ACC112 (cell line): ENCODE measurements at regions not wholly inside any gene's neighbourhood (a gene's known extent, or its start where the extent isn't known, plus 50 kb on each side); places are given as distances from the start of the nearest gene placed in this dataset.
A peak's percentile ranks its signal among the peaks of the same experiment; 100 is the strongest.

Source experiments
- H2AFZ ChIP-seq: fragments of 200-600 bp; sonication (generic); one replicate; pipeline ENCODE4 v1.6.0; 2017; ENCODE audit warnings: antibody characterized with exemption, low read length; ENCODE audit not compliant: unreplicated experiment
- H3K27ac ChIP-seq: fragments of 200-600 bp; sonication (generic); 2 replicates; pipeline ENCODE4 v1.5.1; 2014; ENCODE audit warnings: low read depth, mild to moderate bottlenecking, antibody characterized with exemption, low read length, moderate library complexity
- H3K27me3 ChIP-seq: fragments of 200-600 bp; sonication (generic); 2 replicates; pipeline ENCODE4 v1.6.1; 2014; ENCODE audit warnings: mild to moderate bottlenecking, antibody characterized with exemption, low read length, moderate library complexity, mixed read lengths; ENCODE audit not compliant: insufficient read depth
- H3K36me3 ChIP-seq: fragments of 200-600 bp; sonication (generic); 2 replicates; pipeline ENCODE4 v1.6.1; 2016; ENCODE audit warnings: mild to moderate bottlenecking, antibody characterized with exemption, low read length, moderate library complexity, mixed read lengths; ENCODE audit not compliant: insufficient read depth
- H3K4me1 ChIP-seq: fragments of 200-600 bp; sonication (generic); one replicate; pipeline ENCODE4 v1.6.1; 2016; ENCODE audit warnings: low read length, mixed read lengths; ENCODE audit not compliant: insufficient read depth, unreplicated experiment, control insufficient read depth
- H3K4me3 ChIP-seq: fragments of 200-600 bp; sonication (generic); 2 replicates; pipeline ENCODE4 v1.5.1; 2014; ENCODE audit warnings: mild to moderate bottlenecking, low read depth, low read length
- H3K79me2 ChIP-seq: fragments of 200-600 bp; sonication (generic); one replicate; pipeline ENCODE4 v1.6.0; 2016; ENCODE audit warnings: low read length; ENCODE audit not compliant: control insufficient read depth, unreplicated experiment, insufficient read depth

- Histone ChIP-seq H3K4me1 (peaks cover 5% of the 10 kb centered on the region), H3K27me3 (no peaks in the 10 kb centered on the region), H2AFZ (no peak overlapping the region), H3K27ac (no peak overlapping the region), H3K4me3 (no peak overlapping the region), H3K36me3 (no peaks in the 10 kb centered on the region), H3K79me2 (no peaks in the 10 kb centered on the region)
Observed at GRCh38 chr10:33465747-33466146, 131.3 kb upstream of the NRP1 start.

- no peaks in the 10 kb centered on the region for H3K27me3 ChIP-seq
- peaks cover 21% of the 10 kb centered on the region for H3K4me1 ChIP-seq
- no peaks in the 10 kb centered on the region for H3K79me2 ChIP-seq
- no peak overlapping the region for H3K4me3 ChIP-seq
- H3K36me3 ChIP-seq = no peaks in the 10 kb centered on the region
- H3K27ac ChIP-seq = no peak overlapping the region
- H2AFZ ChIP-seq = no peak overlapping the region
Observed at GRCh38 chr10:33463011-33463410, 128.5 kb upstream of the NRP1 start.

GRCh38 chr10:33461295-33461640 lies 126.8 kb upstream of the NRP1 start:
- H3K4me1 ChIP-seq = peaks cover 21% of the 10 kb centered on the region
- H3K36me3 ChIP-seq = no peaks in the 10 kb centered on the region
- no peaks in the 10 kb centered on the region for H3K79me2 ChIP-seq
- no peaks in the 10 kb centered on the region for H3K27me3 ChIP-seq
- no peak overlapping the region for H3K27ac ChIP-seq
- H2AFZ ChIP-seq = peak overlapping the region; percentile 77
- H3K4me3 ChIP-seq = no peak overlapping the region

GRCh38 chr10:33460505-33461294 lies 126.2 kb upstream of the NRP1 start:
- Histone ChIP-seq H3K27me3 (no peaks in the 10 kb centered on the region), H2AFZ (peak overlapping the region; percentile 77), H3K79me2 (no peaks in the 10 kb centered on the region), H3K4me3 (no peak overlapping the region), H3K4me1 (peaks cover 21% of the 10 kb centered on the region), H3K27ac (no peak overlapping the region), H3K36me3 (no peaks in the 10 kb centered on the region)

GRCh38 chr10:33459602-33460001 lies 125.1 kb upstream of the NRP1 start:
- Histone ChIP-seq H3K4me3 (no peak overlapping the region), H2AFZ (peak overlapping the region; percentile 77), H3K27ac (no peak overlapping the region), H3K79me2 (no peaks in the 10 kb centered on the region), H3K27me3 (no peaks in the 10 kb centered on the region), H3K36me3 (no peaks in the 10 kb centered on the region), H3K4me1 (peaks cover 21% of the 10 kb centered on the region)

GRCh38 chr10:33455029-33455428 lies 120.6 kb upstream of the NRP1 start:
- H3K4me1 ChIP-seq = peaks cover 10% of the 10 kb centered on the region
- H3K27me3 ChIP-seq = no peaks in the 10 kb centered on the region
- no peaks in the 10 kb centered on the region; the same call in 1 of the 2 replicates for H3K36me3 ChIP-seq
- no peak overlapping the region for H3K27ac ChIP-seq
- no peak overlapping the region for H2AFZ ChIP-seq
- no peaks in the 10 kb centered on the region for H3K79me2 ChIP-seq
- H3K4me3 ChIP-seq = no peak overlapping the region

GRCh38 chr10:33454554-33454953 lies 120.1 kb upstream of the NRP1 start:
- H2AFZ ChIP-seq = no peak overlapping the region

GRCh38 chr10:33453081-33454025 lies 118.9 kb upstream of the NRP1 start:
- H3K4me1 ChIP-seq = no peaks in the 10 kb centered on the region
- no peak overlapping the region for H3K27ac ChIP-seq
- no peaks in the 10 kb centered on the region; the same call in 1 of the 2 replicates for H3K36me3 ChIP-seq

More at GRCh38 chr10:33454554-33454953, 120.1 kb upstream of the NRP1 start:
- Histone ChIP-seq H3K4me3 (no peak overlapping the region), H3K79me2 (no peaks in the 10 kb centered on the region), H3K4me1 (peaks cover 5% of the 10 kb centered on the region), H3K27ac (no peak overlapping the region), H3K36me3 (no peaks in the 10 kb centered on the region; the same call in 1 of the 2 replicates), H3K27me3 (no peaks in the 10 kb centered on the region)

GRCh38 chr10:33448421-33449140 lies 114.1 kb upstream of the NRP1 start:
- H3K79me2 ChIP-seq = no peaks in the 10 kb centered on the region
- no peak overlapping the region for H3K4me3 ChIP-seq
- H2AFZ ChIP-seq = no peak overlapping the region
- no peaks in the 10 kb centered on the region for H3K4me1 ChIP-seq
- H3K36me3 ChIP-seq = no peaks in the 10 kb centered on the region; the same call in 1 of the 2 replicates
- no peaks in the 10 kb centered on the region for H3K27me3 ChIP-seq
- H3K27ac ChIP-seq = no peak overlapping the region

More at GRCh38 chr10:33453081-33454025, 118.9 kb upstream of the NRP1 start:
- Histone ChIP-seq H3K79me2 (no peaks in the 10 kb centered on the region), H3K4me3 (no peak overlapping the region), H2AFZ (no peak overlapping the region), H3K27me3 (no peaks in the 10 kb centered on the region)

- H3K79me2 ChIP-seq = no peaks in the 10 kb centered on the region
- peaks cover 9% of the 10 kb centered on the region for H3K4me1 ChIP-seq
- peak overlapping the region; percentile 18 for H2AFZ ChIP-seq
- H3K36me3 ChIP-seq = no peaks in the 10 kb centered on the region
- H3K27me3 ChIP-seq = no peaks in the 10 kb centered on the region
- no peak overlapping the region for H3K27ac ChIP-seq
- no peak overlapping the region for H3K4me3 ChIP-seq
Observed at GRCh38 chr10:33441561-33441960, 107.1 kb upstream of the NRP1 start.
